ENCODE measurements at regions not wholly inside any gene's neighbourhood (a gene's known extent, or its start where the extent isn't known, plus 50 kb on each side); places are given as distances from the start of the nearest gene placed in this dataset.

- TF ChIP-seq CTCF (conservative IDR thresholded peaks at IDR 0.05) = no peak
- no peak for TF ChIP-seq EZH2 (IDR thresholded peaks at IDR 0.05; ENCODE audit: low read depth)
Observed at GRCh38 chr3:66717806-66718205, 217.0 kb upstream of the LRIG1 start.
